ENCODE measurements at regions not wholly inside any gene's neighbourhood (a gene's known extent, or its start where the extent isn't known, plus 50 kb on each side); places are given as distances from the start of the nearest gene placed in this dataset.

DNA sequence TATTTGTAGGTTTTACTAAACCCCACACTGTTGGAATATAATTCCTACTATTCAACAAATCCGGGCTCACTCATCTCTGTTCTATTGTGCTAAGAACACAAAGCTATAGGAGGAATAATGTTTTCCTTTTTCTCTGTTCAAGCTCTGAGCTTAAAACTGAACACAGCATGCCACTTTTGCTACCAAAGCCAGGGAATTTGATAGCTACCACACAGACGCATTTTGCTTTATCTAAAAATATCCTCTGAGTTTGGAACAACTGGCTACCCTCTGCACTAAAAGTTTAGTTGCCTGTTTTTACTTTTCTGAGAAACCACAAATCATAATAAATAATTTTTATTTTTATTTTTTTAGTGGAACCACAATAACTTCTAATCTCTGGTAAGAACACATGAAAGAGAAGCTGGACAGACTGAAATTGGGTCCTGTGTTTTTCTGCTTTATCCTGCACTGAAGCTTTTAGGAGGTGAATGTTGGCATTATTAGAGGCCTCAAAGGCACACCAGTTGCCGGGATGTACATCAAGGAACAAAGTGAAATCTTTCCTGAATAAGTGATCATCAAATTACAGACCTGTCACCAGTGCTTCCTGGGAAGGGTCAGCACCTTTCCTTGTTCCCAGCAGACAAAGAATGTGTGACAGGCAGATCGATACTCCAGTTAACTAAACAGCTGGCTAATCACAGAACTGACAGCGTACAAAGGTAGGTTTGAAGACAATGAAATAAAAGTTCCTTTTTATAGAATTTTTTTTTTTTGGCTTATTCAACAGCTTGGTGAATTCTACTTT lies 523.2 kb upstream of the TENM4 start:
- DNase-seq = no peak

DNA sequence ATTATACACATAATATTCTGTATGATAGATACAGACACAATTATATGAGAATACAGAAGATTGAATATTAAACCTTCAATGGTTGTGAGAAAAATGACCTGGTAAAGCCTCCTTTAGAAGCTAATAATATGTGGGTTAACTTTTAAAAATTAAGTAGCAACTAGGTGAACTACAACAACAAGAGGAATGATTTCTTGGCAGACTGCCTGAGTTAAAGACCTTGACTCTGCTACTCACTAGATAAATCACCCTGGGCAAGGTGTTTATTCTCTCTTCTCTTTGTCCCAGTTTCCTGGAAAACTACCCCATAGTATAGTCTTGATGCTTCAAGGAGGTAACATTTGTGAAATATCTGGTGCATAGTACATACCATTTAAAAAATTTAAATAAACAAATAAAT lies 519.6 kb upstream of the TENM4 start:
- peak; percentile 19 for DNase-seq

DNA sequence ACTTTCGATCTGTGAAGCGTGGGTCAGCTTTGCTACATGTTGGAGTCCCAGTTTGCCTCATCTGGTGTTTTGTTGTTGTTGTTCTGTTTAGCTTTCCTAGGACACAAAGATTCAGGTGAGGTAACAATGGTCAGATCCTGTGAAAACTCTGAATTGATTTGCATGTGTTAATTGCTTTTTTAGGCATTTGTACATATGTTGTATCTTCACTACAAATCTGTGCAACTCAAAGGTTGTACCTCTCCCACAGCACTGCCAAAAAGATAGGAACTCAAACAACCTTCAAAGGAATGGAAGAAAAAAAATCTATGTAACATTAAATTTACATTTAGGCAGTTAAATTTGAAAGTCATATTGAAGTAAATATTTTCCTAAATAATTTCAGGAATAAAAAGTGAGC lies 518.5 kb upstream of the TENM4 start:
- DNase-seq = no peak

DNA sequence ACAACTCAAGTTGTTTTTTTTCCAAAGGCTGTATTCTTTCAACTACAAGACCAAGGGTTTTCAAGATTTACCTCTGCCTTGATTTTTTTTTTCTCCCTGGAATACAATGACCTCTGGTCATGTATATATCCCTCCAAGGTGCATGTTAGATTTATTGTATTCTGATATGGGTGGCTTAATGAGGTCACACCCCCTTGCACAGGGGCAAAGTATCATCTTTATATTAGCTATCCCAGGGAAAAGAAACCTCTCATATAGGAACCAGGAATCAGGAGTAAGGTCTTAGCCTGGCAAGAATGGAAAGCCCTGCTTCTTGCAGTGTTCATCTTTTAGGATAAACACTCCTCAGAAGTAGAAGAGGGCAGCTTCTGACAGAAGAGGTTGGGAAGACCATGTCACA lies 516.9 kb upstream of the TENM4 start:
- no peak for DNase-seq

DNA sequence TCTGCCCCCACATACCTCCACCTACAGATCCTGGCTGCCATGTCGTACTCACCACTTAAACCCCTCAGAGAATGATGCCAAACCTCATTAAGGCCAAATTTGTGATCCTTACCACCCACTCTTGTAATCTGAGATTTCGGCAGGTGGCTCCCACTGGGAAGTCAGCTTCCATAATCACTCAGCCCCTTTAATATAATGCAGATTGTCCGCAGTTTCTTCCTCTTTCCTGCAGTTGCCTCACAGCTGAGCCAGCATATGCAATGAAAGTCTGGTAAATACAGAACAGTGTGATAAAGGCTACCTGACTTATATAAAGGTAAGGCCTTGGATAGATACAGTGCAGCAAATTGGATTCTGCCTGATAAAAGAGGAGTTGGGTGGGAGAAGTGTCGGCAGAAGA lies 515.2 kb upstream of the TENM4 start:
- DNase-seq = peak; percentile 70

DNA sequence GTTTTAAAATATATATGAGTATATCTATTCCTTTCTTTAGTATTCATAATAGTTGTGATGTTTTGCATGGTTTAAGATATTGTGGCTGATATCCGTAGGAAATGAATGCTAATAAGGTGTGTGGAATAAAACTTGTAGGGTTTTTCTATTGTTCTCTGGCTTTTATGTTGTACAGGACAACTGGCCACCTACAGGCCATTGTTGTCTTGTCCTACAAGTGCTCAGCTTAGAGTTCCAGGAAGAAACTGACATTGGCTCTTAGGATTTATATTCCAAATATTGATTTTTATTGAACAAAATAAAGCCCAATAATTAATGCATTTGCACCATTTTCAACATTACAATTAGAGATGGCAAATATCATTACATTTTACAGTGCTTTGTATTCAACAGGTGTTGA lies 512.8 kb upstream of the TENM4 start:
- DNase-seq = no peak

DNA sequence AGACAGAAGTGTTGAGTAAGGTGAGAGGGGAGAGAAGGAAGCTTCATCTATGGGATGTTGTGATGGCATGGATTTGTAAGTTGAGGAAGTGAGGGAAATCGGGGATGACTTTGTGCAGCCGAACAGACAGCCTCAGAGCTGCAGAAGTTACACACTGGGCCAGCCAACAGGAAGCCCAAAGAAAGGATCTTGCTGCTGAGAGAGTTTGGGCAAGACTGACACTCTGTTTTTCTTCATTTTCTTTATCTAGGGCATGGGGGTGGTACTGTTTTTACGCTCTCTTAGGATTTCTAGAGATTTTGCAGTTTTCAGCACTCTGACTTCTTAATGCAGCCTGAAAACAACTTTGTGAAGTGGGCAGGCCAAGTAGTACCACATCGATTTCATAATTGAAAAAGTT lies 509.9 kb upstream of the TENM4 start:
- no peak for DNase-seq

DNA sequence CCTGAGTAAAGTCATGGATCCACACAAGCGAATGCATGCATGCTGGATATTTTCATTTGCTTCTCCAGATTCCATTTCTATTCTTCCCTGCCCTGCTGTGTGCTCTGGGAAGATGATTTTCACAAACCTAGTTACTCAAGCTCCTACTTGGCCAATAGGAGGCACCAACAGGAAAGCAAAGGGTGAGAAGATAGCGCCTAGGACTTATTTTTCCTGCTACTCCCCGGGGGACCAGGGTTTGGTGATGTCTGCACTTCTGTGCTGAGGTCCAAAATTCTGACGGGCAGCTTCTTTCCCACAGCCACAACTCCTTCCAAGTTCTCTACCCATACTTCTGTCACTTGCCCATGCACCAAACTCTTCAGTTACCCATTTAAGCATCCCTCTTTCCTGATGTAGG lies 509.3 kb upstream of the TENM4 start:
- no peak for DNase-seq

DNA sequence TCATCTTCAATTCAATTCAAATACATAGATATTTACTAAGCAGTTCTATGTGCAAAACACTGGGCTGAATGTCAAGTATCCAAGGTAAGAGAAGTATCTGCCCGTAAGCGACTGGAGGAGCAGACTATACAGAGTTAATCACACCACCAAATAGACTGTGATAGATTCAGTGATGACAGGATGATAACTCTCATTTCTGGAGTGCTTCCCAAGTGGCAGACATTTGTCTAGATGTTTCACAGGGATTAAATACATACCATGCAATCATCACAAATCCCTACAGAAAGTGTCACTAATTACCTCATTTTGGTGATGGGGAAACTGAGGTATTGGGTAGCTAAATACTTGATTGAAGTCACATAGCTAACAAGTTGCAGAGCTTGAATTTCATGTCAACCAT lies 508.7 kb upstream of the TENM4 start:
- DNase-seq = no peak

DNA sequence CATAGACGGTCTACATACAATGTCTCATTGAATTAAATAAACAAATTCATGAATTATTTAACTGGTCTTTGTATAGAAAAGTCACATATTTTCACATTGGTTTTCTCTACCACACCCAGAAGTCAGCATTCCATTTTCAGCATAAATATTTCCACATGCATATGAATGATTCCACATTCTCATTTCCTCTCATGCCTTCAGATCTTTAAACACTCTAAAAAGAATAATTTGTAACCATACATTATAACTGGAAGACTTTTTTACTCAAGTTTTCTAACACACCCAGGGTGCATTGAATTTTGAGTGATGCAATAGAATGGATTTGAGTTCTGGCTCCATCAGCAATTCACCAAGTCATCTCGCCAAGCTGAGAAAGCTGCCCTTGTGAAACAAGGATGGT lies 501.8 kb upstream of the TENM4 start:
- no peak for DNase-seq

DNA sequence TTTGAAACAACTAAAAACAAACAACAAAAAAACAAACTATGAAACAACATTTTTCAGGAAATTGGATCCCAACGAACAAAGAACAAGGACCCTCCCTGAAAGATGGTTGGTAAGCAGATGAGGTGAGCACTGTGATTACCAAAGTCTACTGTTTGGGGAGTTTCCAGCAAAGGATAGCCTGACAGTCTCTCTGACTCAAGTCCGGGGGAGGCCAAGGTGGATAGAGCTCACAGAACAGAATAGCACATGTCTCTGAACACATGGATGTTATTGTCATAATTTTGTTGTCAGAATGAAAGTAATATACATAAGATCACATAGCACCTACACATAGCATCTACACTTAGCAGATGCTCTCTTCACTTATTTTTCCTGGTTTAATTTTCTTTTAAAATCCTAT lies 501.3 kb upstream of the TENM4 start:
- peak; percentile 44 for DNase-seq

DNA sequence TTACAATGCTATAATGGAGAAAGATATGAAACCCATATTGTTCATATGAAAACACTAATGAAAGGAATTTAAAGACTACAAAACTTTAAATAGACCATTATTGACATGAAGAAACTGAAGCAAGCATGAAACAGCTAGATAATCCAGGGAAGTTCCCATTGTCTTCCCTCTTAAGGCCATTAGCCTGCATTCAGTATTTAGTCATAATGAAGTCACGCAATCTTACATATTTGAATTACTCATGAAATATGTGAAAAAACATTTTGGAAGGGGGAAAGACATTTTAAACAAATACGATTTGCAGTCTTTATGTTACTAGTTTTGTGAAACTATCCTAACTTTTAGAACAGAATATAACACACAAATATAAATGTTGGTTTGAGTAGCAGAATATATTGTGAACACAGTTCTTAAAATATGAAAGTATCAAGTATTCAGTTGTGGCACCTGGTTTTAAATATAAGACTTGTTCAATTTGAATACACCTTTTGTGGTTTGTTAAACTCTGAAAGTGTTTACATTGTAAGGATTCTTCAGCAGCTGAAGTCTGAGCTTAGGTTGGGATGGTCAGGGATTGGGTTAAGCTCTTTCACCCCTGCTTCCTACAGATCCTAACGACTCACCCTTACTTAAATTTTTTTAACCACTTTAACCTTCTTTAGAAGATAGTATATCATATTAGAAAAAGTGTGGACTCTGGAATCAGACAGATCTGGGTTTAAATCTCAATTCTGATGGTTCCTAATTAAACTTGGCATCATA lies 500.3 kb upstream of the TENM4 start:
- no peak for DNase-seq

DNA sequence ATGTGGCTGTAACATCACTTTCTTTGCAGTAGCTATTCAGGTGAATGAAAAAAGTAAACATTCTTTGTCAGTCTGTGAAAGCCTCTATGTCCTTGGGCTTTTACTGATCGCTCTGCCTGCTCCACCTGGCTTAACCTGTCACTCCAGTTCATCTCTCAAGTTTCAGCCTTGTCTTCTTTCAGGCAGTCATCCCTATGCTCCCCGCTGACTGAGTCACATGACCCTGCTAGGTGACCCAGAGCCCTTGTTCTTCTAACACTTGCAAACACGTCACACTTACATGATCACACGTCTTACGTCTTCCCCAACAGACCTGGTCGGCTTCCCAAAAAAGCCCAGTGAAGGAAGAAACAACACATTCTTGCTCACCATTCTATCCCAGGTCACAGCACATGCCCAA lies 499.3 kb upstream of the TENM4 start:
- DNase-seq = peak; percentile 33

DNA sequence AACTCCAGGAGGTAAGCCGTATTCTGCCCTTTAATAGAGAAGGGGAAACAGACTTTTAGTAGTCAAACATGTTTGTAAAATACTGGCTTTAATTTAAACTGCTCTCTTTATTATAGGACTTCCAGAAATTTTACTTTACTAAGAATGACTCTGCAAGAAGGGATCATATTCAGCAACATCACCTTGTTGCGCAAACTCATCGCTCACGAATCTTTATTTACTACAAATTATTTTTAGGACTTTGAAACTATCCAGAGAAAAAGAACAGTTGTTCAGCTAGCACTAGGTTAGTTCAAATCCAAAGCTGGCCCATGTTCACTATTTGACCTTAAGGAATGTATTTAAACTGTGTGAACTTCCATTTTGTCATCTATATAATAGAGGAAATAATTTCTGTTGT lies 498.3 kb upstream of the TENM4 start:
- no peak for DNase-seq

DNA sequence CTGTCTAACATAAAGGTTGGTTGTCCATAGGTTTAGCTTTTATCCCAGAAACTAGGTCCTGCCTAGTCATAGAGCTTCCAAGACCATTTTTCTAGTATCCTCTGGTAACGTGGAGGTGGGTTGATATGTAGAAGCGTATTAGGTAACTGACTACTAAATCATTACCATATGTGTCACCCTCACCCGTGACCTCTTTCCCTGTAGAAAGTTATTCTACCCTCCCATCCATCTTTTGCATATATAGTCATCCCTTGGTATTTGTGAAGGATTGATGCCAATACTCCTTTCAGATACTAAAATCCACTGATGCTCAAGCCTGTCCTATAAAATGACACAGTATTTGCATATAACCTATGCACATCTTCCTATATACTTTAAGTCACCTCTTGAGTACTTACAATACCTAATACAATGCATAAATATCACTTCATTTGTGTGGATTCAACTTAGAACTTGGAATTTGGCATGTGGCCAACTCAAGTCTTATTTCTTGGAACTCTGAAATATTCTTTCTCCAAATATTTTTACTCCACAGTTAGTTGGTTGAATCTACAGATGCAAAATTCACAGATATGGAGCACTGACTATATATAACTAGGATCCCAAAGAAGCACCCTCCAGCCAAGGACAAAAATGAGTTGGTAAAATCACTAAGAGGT lies 497.0 kb upstream of the TENM4 start:
- DNase-seq = no peak

DNA sequence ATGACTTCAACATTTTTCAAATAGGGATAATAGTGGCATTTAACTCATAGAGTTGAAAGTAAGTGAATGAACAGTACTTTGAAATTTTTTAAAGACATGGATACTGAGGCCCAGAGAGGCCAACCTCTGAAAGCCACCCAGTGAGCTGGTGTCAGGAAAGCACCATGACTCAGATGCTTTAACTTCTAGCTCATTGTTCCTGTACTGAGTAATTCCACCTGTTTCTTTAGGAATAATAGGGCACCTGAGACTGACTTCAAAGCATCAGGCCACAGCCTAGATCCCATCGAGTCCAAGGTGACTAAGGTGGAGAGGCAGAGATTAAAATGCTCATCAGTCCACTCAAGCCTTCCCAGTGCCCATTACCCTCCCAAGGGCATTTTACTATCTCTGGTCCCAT lies 491.8 kb upstream of the TENM4 start:
- no peak for DNase-seq

DNA sequence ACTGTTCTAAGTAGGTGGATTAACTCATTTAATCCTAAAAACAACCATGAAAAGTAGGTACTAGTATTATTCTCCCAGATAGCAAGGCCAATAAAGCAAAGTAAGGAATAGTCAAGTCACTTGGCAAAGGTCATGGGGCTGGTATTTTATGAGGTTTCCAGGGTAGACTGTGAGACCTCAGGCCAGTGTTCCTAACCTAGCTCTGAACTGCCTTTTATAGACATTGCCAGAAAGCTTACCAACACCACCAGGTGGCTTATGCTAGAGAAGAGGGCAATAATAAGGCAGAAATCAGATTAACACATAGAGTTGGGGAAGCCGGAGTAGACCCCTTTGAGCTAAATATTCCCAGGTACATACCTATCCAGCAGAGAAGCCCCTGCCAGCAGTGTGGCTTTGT lies 490.9 kb upstream of the TENM4 start:
- DNase-seq = no peak

DNA sequence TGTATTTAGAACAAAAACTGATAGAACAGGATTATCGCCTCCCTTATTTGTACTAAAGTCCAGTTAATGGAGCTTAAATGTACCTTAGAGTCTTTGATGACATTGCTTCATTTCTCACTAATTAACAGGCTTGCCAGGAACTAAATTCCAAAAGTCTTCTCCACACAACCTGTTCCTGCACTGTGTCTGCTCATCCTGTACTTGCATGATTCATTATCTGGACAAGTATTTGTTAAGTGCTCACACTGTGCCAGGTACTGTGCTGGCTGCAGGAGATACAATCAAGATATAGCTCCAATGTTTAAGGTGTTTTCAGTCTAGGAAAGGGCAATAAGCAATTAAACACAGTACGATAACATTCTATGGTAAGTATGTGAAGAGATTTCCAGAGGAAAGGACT lies 485.9 kb upstream of the TENM4 start:
- DNase-seq = no peak

DNA sequence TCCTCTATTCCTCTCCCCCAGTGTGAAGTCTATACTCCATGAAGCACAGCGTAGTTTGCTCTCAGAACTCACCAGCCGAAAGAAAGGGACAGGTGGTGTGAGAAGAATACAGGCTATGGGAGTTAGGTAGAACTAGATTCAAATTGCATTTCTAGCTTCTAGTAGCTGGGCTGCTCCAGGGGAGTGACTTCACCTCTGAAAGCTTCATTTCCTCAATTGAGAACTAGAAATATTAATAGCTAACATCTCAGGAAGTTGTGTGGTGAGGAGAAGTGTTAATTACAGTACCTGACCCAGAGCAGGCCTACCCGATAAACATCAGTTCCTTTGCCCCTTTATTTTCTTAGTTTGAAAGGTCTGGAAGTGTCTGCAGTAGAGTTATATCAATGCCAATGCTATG lies 484.7 kb upstream of the TENM4 start:
- DNase-seq = no peak

DNA sequence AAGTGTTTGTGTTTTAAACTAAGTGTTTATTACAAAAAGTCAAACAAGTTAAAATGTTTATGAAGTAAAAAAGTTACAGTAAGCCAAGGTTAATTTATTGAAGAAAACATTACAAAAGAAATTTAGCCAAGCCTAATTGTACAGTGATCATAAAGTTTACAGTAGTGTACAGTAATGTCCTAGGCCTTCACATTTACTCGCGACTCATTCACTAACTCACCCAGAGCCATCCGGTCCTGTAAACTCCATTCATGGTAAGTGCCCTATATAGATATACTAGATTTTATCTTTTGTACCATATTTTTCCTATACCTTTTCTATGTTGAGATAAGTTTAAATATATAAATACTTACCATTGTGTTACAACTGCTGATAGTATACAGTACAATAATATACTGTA lies 481.8 kb upstream of the TENM4 start:
- DNase-seq = no peak

DNA sequence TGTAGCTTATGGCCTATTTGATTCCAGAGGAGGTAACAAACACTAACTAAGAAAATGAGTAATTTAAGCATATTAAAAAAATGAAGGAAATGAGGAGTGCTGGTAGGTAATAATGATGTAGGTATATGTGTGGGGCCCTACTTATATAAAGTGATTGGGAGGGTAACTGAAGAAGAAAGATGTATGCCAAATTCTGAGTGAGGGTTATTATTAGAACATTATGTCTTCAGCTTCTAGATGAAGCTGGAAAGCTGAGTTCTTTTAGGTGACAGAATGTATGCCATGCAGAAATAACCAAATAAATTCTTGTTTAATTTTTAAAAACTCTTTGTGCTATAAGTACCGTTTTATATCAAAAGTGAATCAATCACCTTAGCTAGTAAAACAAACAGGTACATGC lies 479.6 kb upstream of the TENM4 start:
- no peak for DNase-seq

DNA sequence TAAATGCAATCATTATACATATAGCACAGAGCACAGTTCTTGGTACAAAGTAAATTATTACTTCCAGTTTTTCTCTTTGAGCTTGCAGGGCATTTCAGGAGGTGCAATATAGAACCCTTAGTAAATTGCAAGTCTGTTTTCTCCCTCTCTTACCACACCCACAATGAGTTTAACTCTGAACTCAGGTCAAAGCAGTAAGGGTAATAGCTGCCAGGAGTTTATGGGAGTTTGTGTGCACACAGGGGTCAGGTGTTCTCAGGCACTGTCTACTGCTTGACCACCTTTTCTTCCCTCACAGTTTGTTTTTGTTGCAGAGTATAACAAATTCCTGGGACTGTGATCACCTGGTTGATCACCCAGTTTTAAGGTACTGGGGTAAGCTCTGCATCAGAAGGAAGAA lies 478.5 kb upstream of the TENM4 start:
- no peak for DNase-seq

DNA sequence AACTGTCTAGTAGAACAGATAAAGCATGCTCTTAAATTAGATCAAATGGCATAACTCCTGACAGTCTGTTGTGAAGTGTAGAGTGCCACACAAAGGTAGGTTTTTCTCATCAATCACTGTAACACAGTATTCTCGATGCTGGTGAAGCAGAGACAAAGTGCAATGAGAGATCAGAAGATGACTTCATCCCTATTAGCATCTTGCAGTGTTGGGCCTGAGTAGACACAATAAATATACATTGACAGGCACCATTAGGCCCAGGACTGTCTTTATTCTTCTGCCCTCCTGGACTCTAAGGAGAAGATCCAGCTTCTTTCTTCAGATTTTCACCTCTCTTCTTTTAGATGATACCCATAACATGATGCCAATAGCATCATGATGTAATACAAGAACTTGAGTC lies 478.0 kb upstream of the TENM4 start:
- DNase-seq = no peak

DNA sequence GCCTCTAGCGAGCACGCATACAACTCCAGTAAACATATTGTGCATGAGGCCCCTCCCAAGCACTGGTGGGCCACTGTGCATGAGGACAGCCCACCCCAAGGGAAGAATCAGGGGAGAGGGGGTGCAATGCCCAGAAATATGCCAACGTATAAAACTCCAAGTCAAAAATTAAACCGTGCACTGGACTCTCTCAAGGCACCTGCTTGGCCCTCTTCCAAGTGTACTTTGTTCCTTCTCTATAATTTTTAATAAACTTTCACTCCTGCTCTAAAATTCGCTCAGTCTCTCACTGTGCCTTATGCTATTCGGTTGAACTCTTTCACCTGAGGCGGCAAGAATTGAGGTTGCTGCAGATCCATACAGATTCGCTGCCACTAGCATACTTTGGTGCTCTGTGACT lies 465.3 kb upstream of the TENM4 start:
- no peak for DNase-seq

Measured in NCI-H1105 treated with DMSO at 0.1 percent for 48 hours (cell line).